Left ventricle myocardium inferior (tissue), 1 donor: ENCODE measurements at regions not wholly inside any gene's neighbourhood (a gene's known extent, or its start where the extent isn't known, plus 50 kb on each side); places are given as distances from the start of the nearest gene placed in this dataset.

Experiments used
- DNase-seq: peaks from one replicate; pipeline ENCODE4 v3.0.0-alpha.2; 2020
- H3K27ac ChIP-seq: fragments of 200-600 bp; replicated peaks from 2 replicates; pipeline ENCODE4 v1.8.0; 2021
- H3K27me3 ChIP-seq: fragments of 200-600 bp; 2 replicates; pipeline ENCODE4 v1.8.0; 2021; ENCODE audit warnings: low read depth
- H3K36me3 ChIP-seq: fragments of 200-600 bp; 2 replicates; pipeline ENCODE4 v1.8.0; 2021
- H3K4me1 ChIP-seq: fragments of 200-600 bp; 2 replicates; pipeline ENCODE4 v1.8.0; 2021
- H3K4me3 ChIP-seq: fragments of 200-600 bp; 2 replicates; pipeline ENCODE4 v1.8.0; 2021; ENCODE audit warnings: mild to moderate bottlenecking, moderate library complexity
- H3K9me3 ChIP-seq: fragments of 200-600 bp; replicated peaks from 2 replicates; pipeline ENCODE4 v1.8.0; 2021
- CTCF ChIP-seq: fragments of 200-600 bp; IDR thresholded peaks from 2 replicates; pipeline ENCODE4 v1.8.0; 2021; ENCODE audit warnings: antibody characterized with exemption, mild to moderate bottlenecking, borderline replicate concordance
- intact Hi-C: fragments of 100-400 bp; cut with micrococcal nuclease; formaldehyde crosslinking; loops from one replicate; pipeline ENCODE4 v1.11.0; 2022
- donor health status: DM: no; HTN: yes; CAD: no; lungs with severe emphysema.

GRCh38 chr4:171644430-171645057, 168.7 kb upstream of the GALNTL6 start:
- intact Hi-C loops: no loop called here
- no peak for DNase-seq
- Histone ChIP-seq H3K9me3 (no peaks in the 10 kb centered on the region), H3K4me1 (no peaks in the 10 kb centered on the region), H3K27me3 (no peaks in the 10 kb centered on the region), H3K4me3 (no peak overlapping the region), H3K36me3 (no peaks in the 10 kb centered on the region), H3K27ac (no peak overlapping the region)
- TF ChIP-seq CTCF: no peak

- Histone ChIP-seq H3K27me3 (no peaks in the 10 kb centered on the region), H3K36me3 (no peaks in the 10 kb centered on the region), H3K9me3 (no peaks in the 10 kb centered on the region), H3K4me1 (no peaks in the 10 kb centered on the region), H3K4me3 (no peak overlapping the region), H3K27ac (no peak overlapping the region)
- no peak for TF ChIP-seq CTCF
- intact Hi-C loops: no loop called here
- no peak for DNase-seq
Measured at GRCh38 chr4:171639540-171639939, 173.7 kb upstream of the GALNTL6 start.

GRCh38 chr4:171636606-171637005, 176.6 kb upstream of the GALNTL6 start:
- H3K36me3 ChIP-seq: no peaks in the 10 kb centered on the region
- no peak overlapping the region for H3K27ac ChIP-seq
- H3K4me1 ChIP-seq: no peaks in the 10 kb centered on the region
- no peaks in the 10 kb centered on the region for H3K27me3 ChIP-seq
- no peak for TF ChIP-seq CTCF
- H3K4me3 ChIP-seq: no peak overlapping the region
- DNase-seq: no peak
- peaks cover 12% of the 10 kb centered on the region for H3K9me3 ChIP-seq
- intact Hi-C loops: no loop called here

DNA sequence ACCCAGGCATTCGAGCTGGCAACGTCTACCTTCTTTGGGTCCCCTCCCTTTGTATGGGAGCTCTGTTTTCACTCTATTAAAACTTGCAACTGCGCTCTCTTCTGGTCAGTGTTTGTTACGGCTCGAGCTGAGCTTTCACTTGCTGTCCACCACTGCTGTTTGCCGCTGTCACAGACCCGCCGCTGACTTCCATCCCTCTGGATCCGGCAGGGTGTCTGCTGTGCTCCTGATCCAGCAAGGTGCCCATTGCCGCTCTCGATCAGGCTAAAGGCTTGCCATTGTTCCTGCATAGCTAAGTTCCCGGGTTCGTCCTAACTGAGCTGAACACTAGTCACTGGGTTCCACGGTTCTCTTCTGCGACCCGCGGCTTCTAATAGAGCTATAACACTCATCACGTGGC, 183.5 kb upstream of the GALNTL6 start:
- Histone ChIP-seq H3K4me3 (no peak overlapping the region), H3K36me3 (no peaks in the 10 kb centered on the region), H3K9me3 (peaks cover 12% of the 10 kb centered on the region), H3K27me3 (no peaks in the 10 kb centered on the region), H3K4me1 (no peaks in the 10 kb centered on the region), H3K27ac (no peak overlapping the region)
- intact Hi-C loops: no loop called here
- DNase-seq: no peak
- TF ChIP-seq CTCF: no peak

DNA sequence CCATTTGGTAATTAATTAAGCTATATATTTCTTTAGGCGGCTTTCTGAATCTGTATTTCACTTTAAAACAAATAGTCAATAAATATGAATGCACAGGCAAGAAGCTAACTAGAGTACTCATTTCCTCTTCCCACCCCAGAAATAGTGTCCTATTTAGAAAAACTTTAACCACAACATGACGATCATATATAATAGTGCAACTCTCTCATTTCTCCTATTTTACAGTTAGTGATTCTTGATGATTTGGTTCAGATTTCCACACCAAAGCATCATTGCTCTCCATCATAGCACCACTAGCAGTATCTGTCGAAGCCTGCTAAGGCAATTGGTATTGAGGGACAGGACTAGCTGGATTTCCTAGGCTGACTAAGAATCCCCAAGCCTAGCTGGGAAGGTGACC, 184.0 kb upstream of the GALNTL6 start:
- no peaks in the 10 kb centered on the region for H3K27me3 ChIP-seq
- no peaks in the 10 kb centered on the region for H3K4me1 ChIP-seq
- no peak overlapping the region for H3K4me3 ChIP-seq
- intact Hi-C loops: no loop called here
- no peak for TF ChIP-seq CTCF
- no peak overlapping the region for H3K27ac ChIP-seq
- DNase-seq: no peak
- H3K36me3 ChIP-seq: no peaks in the 10 kb centered on the region
- H3K9me3 ChIP-seq: peaks cover 10% of the 10 kb centered on the region
